Retinal pigment epithelial cell (primary cell): ENCODE measurements at regions not wholly inside any gene's neighbourhood (a gene's known extent, or its start where the extent isn't known, plus 50 kb on each side); places are given as distances from the start of the nearest gene placed in this dataset.

ENCODE experiments used
- DNase-seq: peaks from one replicate; pipeline ENCODE4 v3.0.0-alpha.2; 2010; ENCODE audit warnings: low read depth
- H3K4me3 ChIP-seq: 2 replicates; pipeline ENCODE4 v1.5.1; 2011; ENCODE audit warnings: mild to moderate bottlenecking, low read length, control low read depth, moderate library complexity
- TF ChIP-seq, protein P1 (sequence below): conservative IDR thresholded peaks from 2 replicates; pipeline ENCODE4 v1.5.1; 2011; ENCODE audit warnings: low read depth, low read length, control low read depth, inconsistent platforms

DNA sequence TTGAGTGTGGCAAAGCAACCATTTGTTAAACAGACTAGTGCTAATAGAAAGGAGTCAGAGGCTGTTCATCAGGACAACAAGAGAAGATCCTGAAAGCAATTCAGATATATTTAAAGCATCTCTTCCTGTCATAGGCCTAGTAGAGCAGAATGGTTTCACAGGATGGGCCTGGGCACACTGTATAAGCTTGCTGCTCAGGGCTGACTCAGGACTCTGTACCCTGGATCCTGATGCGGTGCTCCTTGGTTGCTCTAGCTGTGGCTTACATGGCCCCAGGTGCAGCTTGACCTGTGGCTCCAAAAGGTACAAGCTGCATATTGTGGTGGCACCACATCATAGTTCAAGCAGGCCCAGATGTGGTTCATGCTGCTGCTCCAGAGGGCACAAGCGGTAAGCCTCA lies 313.4 kb downstream of the ETNK1 start:
- no peak overlapping the region for H3K4me3 ChIP-seq
- no peak for DNase-seq
- TF ChIP-seq, protein P1, sequence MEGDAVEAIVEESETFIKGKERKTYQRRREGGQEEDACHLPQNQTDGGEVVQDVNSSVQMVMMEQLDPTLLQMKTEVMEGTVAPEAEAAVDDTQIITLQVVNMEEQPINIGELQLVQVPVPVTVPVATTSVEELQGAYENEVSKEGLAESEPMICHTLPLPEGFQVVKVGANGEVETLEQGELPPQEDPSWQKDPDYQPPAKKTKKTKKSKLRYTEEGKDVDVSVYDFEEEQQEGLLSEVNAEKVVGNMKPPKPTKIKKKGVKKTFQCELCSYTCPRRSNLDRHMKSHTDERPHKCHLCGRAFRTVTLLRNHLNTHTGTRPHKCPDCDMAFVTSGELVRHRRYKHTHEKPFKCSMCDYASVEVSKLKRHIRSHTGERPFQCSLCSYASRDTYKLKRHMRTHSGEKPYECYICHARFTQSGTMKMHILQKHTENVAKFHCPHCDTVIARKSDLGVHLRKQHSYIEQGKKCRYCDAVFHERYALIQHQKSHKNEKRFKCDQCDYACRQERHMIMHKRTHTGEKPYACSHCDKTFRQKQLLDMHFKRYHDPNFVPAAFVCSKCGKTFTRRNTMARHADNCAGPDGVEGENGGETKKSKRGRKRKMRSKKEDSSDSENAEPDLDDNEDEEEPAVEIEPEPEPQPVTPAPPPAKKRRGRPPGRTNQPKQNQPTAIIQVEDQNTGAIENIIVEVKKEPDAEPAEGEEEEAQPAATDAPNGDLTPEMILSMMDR: no peak

DNA sequence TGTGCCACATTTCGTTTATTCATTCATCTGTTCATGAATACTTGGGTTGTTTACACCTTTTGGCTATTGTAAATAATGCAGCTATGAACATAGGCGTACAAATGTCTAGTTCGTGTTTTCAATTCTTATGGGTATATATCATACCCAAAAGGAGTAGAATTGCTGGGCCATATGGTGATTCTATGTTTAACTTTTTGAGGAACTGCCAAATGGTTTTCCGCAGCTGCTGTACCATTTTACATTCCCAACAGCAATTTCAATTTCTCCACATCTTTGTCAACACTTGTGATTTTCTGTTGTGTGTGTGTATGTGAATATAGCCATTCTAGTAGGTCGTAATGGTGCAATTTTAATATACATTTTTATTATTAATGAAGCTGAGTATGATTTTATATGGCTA lies 326.2 kb downstream of the ETNK1 start:
- TF ChIP-seq, protein P1: no peak
- no peak for DNase-seq
- no peak overlapping the region for H3K4me3 ChIP-seq

DNA sequence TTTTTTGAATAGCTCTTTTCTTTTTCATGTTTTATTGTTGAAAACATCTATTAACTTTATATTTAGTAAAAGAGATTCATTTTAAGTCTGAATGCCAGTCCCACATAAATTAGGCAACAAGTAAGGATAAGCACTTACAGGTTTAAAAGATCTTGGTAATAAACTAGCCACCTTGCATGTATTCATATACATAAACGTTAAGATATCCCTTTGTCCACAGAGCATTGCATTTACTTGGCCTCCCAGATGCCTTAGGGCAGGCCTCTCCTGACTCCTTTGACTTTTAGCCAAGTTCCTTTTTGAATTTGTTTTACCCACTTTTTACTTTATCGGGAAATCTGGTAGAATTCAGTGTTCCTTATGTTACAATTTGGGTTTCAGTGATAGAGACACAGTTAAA lies 331.7 kb downstream of the ETNK1 start:
- no peak for DNase-seq
- TF ChIP-seq, protein P1: no peak
- H3K4me3 ChIP-seq: no peak overlapping the region

DNA sequence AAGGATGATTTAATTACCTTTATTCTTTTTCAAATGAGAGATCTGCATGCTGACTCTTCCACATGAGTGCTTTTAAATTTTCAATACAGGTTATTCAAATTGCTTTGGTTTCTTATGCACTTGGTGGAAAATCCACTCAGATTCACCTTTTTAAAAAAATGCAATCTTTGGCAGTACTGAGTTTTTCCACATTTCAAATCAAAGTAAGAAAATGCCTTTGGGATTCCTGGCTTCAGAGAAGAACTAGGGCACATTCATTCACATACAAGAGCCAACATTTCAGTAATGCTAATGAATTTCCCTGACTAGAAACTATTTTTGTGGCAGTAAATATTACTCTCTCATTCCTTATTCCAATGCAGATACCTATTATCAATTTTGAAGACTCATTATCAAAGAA lies 342.2 kb downstream of the ETNK1 start:
- H3K4me3 ChIP-seq: no peak overlapping the region
- DNase-seq: no peak
- TF ChIP-seq, protein P1: no peak

DNA sequence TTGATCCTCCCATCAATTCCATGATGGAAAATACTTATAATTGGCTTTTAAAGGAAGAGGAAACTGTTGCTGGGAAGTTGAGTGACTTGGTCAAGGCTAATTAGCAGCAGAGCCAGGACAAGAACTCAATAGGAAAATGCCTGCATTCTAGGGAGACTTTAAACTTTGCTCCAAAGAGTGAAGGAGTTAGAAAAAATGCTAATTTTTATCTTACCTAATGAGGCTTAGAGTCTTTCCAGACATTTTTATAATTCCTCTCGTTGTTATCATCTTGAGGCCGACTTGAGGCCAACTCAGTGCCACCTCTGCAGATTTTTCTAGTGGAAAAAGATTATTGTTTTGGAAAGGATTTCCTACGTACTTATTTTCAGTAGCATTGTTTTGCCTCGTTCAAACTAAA lies 344.6 kb downstream of the ETNK1 start:
- no peak overlapping the region for H3K4me3 ChIP-seq
- TF ChIP-seq, protein P1: no peak
- DNase-seq: peak; percentile 81

DNA sequence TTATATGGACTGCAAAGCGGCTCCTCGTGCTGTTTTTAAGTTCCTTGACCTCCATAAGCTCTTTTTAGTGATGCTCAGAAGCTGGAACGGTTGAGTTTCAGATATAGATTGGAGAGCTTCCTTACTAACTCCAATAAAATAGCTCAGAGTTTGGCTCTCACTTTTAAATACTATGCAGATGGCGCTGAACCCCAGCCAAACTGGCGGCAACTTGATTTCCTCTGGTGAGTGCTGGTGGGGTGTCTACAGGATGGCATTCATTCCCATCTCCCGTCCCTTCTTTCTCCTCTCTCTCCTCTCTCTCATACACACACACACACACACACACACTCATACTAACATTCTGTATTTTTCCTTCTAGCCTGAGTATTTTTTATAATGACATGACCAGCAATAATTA lies 346.3 kb downstream of the ETNK1 start:
- TF ChIP-seq, protein P1: no peak
- DNase-seq: no peak
- H3K4me3 ChIP-seq: no peak overlapping the region

DNA sequence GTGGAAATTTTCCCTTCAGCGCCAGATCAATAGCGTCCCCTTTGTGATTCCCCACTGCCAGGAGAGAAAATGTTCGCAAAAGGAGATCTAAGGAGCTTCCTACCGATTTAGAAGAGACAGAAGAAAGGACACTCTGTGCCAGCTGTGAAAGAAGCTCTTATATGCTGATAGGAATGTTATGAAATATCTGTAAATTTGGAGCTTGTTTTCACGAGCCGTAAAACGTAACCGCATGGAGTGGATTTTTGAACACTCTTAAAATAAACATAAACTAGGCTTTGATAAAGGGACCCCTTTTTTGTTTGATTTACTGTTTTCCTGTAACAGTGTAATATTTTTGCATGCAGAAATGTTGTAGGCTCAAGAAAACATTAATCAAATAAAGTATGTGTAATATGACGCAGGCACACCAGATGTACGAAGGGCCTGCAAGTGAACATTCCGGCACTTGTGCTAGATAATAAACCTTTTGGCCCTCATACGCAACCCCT lies 346.8 kb downstream of the ETNK1 start:
- DNase-seq: no peak
- TF ChIP-seq, protein P1: no peak
- no peak overlapping the region for H3K4me3 ChIP-seq
